ENCODE measurements at regions not wholly inside any gene's neighbourhood (a gene's known extent, or its start where the extent isn't known, plus 50 kb on each side); places are given as distances from the start of the nearest gene placed in this dataset.

DNA sequence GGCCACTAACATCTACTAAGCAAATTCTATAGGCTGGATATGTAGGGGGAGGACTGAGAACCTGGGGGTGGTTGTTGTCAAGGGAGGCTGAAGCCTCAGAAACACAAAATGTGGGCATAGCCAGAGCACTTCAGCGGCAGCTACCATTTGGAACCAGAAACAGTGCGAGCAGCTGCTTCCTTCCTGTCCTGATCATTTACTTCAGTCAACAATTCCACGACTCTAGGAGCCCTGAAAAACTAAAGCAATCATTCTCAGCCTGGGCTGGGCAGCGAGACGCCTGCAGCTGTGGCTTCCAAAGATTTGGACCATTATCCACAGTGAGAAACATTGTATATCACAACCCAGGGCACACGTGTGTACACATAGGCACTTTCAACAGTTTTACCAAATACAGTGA is 93.9 kb upstream of the WSCD1 start:
- TF ChIP-seq, protein P1, sequence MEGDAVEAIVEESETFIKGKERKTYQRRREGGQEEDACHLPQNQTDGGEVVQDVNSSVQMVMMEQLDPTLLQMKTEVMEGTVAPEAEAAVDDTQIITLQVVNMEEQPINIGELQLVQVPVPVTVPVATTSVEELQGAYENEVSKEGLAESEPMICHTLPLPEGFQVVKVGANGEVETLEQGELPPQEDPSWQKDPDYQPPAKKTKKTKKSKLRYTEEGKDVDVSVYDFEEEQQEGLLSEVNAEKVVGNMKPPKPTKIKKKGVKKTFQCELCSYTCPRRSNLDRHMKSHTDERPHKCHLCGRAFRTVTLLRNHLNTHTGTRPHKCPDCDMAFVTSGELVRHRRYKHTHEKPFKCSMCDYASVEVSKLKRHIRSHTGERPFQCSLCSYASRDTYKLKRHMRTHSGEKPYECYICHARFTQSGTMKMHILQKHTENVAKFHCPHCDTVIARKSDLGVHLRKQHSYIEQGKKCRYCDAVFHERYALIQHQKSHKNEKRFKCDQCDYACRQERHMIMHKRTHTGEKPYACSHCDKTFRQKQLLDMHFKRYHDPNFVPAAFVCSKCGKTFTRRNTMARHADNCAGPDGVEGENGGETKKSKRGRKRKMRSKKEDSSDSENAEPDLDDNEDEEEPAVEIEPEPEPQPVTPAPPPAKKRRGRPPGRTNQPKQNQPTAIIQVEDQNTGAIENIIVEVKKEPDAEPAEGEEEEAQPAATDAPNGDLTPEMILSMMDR (IDR thresholded peaks at IDR 0.05; ENCODE audit: insufficient read depth, low read length) = no peak
- TF ChIP-seq, protein P2, sequence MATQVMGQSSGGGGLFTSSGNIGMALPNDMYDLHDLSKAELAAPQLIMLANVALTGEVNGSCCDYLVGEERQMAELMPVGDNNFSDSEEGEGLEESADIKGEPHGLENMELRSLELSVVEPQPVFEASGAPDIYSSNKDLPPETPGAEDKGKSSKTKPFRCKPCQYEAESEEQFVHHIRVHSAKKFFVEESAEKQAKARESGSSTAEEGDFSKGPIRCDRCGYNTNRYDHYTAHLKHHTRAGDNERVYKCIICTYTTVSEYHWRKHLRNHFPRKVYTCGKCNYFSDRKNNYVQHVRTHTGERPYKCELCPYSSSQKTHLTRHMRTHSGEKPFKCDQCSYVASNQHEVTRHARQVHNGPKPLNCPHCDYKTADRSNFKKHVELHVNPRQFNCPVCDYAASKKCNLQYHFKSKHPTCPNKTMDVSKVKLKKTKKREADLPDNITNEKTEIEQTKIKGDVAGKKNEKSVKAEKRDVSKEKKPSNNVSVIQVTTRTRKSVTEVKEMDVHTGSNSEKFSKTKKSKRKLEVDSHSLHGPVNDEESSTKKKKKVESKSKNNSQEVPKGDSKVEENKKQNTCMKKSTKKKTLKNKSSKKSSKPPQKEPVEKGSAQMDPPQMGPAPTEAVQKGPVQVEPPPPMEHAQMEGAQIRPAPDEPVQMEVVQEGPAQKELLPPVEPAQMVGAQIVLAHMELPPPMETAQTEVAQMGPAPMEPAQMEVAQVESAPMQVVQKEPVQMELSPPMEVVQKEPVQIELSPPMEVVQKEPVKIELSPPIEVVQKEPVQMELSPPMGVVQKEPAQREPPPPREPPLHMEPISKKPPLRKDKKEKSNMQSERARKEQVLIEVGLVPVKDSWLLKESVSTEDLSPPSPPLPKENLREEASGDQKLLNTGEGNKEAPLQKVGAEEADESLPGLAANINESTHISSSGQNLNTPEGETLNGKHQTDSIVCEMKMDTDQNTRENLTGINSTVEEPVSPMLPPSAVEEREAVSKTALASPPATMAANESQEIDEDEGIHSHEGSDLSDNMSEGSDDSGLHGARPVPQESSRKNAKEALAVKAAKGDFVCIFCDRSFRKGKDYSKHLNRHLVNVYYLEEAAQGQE (IDR thresholded peaks at IDR 0.05; ENCODE audit: insufficient replicate concordance, low read depth) = no peak
- TF ChIP-seq GABPA (IDR thresholded peaks at IDR 0.05; ENCODE audit: low read depth) (no peak), SPI1 (IDR thresholded peaks at IDR 0.05; ENCODE audit: borderline replicate concordance, low read depth) (no peak)

Measured in HL-60 (cell line).